GM18868 (cell line): ENCODE measurements at regions not wholly inside any gene's neighbourhood (a gene's known extent, or its start where the extent isn't known, plus 50 kb on each side); places are given as distances from the start of the nearest gene placed in this dataset.

ENCODE experiments used
- ATAC-seq: cut with Tn5 transposase; IDR thresholded peaks from one replicate; pipeline ENCODE4 v1.9.1; 2021; ENCODE audit warnings: mild to moderate bottlenecking, moderate library complexity; ENCODE audit not compliant: unreplicated experiment

- ATAC-seq: no peak
These were observed 331.4 kb upstream of the TMEM229A start for GRCh38 chr7:124364283-124364682.

DNA sequence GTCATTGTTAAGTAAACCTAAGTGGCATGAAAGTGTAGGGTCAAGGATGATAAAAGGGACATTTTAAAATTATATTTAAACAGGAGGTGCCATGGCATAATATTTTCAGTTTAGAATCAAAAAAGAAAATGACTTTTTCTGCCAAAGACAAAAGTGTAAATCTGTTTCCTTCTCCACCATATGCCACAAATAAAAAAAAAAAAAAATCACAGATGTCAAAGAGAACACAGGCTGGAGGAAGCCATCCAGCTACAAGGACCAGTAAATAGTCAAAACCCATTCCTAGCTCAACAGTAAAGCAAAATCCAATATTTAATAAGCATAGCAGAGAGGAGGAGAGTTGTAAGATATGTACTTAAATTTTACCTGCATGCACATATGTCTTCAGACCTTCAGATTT is 321.3 kb upstream of the TMEM229A start:
- ATAC-seq: no peak

DNA sequence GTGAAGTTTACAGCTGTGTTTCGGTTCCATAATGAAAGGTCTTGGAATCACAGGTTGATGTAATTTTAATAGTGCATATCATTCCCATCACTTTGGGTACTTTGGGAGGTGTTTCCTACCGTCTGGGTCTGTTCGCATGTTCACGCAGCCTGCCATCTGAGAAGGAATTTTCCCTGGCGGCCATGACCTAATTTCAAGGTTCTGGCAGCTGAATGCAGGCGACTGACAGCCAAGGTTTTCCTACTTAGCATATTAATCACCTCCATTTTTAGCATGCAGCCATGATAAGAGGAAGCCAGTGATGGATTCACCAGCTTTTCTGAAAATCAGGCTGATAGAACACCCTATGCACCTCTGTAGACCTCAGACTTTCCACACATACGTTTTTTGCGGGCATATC is 319.1 kb upstream of the TMEM229A start:
- no peak for ATAC-seq

DNA sequence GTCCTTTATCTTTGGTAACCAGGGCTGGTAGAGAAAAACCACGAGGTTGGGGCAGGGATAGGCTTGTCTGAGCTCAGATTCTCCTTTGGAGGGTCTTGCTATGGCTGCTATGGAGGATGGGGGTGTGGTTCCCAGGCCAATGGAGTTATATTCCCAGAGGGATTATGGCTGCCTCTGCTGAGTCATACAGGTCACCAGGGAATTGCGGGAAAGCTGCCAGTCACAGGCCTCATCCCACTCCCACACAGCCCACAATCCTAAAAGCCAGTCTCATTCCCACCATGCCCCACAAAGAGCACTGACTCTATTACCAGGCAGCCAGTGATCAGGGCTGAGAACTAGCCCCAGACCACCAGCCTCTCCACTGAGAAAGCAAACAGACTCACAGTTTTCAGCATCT is 316.6 kb upstream of the TMEM229A start:
- no peak for ATAC-seq

GRCh38 chr7:124338861-124339260 is 306.0 kb upstream of the TMEM229A start:
- no peak for ATAC-seq

DNA sequence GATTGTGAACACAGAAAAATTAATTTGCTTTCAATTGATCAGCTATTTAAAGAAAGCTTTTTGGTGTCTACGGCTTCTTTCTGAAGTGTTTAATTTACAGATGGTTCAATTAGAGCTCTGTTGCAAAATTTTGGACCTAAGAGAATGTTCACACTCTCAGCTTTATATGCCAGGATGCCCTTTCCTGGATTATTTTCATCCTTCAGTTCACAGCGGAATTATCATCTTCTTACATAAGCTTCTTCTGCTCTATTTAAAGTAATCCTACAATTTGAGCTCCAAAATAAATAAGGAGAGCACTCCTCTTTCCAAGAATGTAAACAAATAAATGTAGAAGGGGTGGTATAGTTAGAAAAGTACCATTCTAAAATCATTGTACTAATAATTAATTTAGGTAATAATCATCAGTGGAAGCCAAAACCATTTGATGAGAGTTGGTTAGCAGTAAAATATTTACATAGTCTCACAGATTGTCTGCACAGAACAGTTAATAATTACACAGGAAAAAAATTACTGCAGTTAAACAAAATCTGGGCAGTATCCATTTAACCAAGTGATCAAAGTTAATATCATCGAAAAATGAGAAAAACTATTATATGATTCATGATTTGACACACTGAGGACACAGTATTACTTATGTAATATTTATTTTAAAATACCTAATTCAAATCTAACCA is 298.0 kb upstream of the TMEM229A start:
- ATAC-seq: no peak

GRCh38 chr7:124328774-124329173 is 295.9 kb upstream of the TMEM229A start:
- ATAC-seq: no peak

DNA sequence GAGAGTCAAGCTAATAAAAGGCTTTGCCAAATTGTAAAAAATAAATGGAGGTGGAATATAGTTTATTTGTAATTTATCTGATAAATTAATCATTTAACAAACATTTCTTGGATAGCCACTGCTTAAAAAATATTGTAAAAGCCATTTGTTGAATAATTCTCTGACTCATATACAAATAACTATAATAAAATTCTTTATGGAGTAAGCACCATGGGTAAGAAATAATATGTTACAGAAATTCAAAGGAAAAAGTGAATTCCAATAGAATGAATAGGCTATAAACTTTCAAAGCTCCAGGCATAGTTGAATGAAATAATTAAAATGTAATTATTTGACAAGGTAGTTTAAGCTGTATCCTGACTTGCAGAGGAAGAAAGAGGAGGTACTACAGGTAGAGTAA is 291.4 kb upstream of the TMEM229A start:
- no peak for ATAC-seq

GRCh38 chr7:124323597-124323996 is 290.7 kb upstream of the TMEM229A start:
- ATAC-seq: no peak

- ATAC-seq: no peak
These were observed 289.7 kb upstream of the TMEM229A start for GRCh38 chr7:124322561-124322960.

GRCh38 chr7:124318721-124319450 is 286.0 kb upstream of the TMEM229A start:
- no peak for ATAC-seq

GRCh38 chr7:124310934-124311390 is 278.1 kb upstream of the TMEM229A start:
- no peak for ATAC-seq

GRCh38 chr7:124308384-124308783 is 275.5 kb upstream of the TMEM229A start:
- no peak for ATAC-seq

DNA sequence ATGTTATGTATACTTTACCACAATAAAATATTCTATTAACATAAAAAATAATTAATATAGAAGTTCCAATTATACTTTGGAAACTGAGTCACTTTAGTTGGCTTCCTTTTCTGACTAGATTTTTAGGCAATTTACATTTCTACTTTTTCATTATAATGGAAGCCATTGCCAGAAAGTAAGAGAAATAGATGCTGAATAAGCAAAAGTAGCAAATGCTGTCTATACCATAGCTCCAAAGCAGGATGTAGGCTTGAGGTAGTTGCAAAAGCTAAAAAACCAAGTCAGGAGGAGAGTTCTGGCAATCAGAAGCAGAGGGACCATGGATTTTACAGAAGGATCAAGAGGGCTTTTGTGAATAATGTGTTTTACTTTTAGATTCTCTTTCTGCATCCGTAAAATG is 262.4 kb upstream of the TMEM229A start:
- ATAC-seq: no peak

GRCh38 chr7:124284937-124285336 is 252.1 kb upstream of the TMEM229A start:
- no peak for ATAC-seq

GRCh38 chr7:124276005-124276622 is 243.2 kb upstream of the TMEM229A start:
- ATAC-seq: peak; percentile 99

DNA sequence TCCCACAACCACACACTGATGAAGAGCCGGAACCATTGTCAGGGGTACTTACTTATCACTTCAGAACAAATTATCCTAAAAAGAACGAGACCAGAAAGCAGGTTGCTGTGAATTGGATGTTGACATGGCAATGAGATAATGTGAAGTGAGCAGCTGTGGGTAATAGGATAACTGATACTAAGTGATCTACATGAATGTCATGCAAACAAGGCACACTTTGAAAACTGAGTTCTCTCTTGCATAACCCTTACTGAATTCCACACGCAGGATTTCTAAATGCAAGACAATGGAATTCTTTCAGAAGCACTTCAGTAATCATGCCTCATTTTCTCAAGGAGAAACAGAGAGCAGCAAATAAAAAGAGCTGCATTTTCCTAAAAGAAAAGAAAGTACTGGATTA is 242.5 kb upstream of the TMEM229A start:
- ATAC-seq: no peak

- peak; percentile 49 for ATAC-seq
These were observed 236.9 kb upstream of the TMEM229A start for GRCh38 chr7:124269774-124270173.

DNA sequence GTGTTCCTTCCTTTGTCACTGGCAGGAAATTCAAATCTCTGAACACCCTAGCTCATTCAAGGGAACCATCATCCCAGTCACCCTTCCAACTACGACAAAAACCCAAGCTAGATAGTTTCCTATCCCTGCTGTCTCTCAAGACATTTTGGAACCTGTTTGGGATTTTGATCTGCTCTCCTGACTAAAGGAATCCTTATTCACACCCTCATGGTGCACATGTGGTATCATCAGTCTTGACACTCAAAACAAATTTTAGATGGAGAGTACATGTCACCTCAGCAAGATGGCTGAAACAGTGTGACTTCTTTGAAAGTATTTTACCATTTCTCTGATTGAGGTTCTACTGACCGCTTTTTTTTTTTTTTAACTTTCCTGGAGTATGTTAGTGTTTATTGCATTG is 234.3 kb upstream of the TMEM229A start:
- no peak for ATAC-seq

- peak; percentile 97 for ATAC-seq
These were observed 230.5 kb upstream of the TMEM229A start for GRCh38 chr7:124263232-124263827.

- no peak for ATAC-seq
These were observed 228.8 kb upstream of the TMEM229A start for GRCh38 chr7:124261710-124262109.
